ENCODE measurements at regions not wholly inside any gene's neighbourhood (a gene's known extent, or its start where the extent isn't known, plus 50 kb on each side); places are given as distances from the start of the nearest gene placed in this dataset.

DNA sequence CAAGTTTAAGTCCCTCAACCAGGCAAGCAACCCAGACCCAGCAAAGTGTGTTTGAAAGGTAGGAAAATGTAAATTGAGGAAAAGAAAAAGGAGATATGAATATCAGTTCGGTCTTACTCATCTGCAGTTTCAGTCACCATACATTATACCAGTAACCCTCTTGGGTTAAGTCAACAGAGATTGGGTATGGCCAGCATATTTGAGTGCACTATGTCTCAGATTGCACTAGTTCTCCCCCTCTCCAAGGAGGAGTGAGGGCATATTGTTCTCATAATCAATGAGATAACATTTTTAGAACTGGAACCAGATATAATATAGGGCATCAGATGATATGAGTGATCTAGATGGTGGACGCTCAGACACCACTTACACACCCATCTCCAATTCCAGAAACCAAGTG, 141.5 kb downstream of the COPS8 start:
- TF ChIP-seq, protein P1, sequence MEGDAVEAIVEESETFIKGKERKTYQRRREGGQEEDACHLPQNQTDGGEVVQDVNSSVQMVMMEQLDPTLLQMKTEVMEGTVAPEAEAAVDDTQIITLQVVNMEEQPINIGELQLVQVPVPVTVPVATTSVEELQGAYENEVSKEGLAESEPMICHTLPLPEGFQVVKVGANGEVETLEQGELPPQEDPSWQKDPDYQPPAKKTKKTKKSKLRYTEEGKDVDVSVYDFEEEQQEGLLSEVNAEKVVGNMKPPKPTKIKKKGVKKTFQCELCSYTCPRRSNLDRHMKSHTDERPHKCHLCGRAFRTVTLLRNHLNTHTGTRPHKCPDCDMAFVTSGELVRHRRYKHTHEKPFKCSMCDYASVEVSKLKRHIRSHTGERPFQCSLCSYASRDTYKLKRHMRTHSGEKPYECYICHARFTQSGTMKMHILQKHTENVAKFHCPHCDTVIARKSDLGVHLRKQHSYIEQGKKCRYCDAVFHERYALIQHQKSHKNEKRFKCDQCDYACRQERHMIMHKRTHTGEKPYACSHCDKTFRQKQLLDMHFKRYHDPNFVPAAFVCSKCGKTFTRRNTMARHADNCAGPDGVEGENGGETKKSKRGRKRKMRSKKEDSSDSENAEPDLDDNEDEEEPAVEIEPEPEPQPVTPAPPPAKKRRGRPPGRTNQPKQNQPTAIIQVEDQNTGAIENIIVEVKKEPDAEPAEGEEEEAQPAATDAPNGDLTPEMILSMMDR (IDR thresholded peaks at IDR 0.05): no peak
- TF ChIP-seq POLR2A (IDR thresholded peaks at IDR 0.05): no peak
- DNase-seq: no peak
- Histone ChIP-seq H3K27me3 (peaks cover 0 to 4% (median 0%) of the 10 kb centered on the region in 4 donors), H3K4me1 (peaks cover 0 to 15% (median 0%) of the 10 kb centered on the region in 3 donors), H3K36me3 (no peaks in the 10 kb centered on the region), H3K27ac (no peak overlapping the region), H3K4me3 (no peak overlapping the region), H3K9me3 (no peaks in the 10 kb centered on the region)
- 77 to 81% methylated on average over 2 of the region's 2 CpGs for WGBS, 2 donors
- intact Hi-C loops (cut with DNase I): no loop called here

DNA sequence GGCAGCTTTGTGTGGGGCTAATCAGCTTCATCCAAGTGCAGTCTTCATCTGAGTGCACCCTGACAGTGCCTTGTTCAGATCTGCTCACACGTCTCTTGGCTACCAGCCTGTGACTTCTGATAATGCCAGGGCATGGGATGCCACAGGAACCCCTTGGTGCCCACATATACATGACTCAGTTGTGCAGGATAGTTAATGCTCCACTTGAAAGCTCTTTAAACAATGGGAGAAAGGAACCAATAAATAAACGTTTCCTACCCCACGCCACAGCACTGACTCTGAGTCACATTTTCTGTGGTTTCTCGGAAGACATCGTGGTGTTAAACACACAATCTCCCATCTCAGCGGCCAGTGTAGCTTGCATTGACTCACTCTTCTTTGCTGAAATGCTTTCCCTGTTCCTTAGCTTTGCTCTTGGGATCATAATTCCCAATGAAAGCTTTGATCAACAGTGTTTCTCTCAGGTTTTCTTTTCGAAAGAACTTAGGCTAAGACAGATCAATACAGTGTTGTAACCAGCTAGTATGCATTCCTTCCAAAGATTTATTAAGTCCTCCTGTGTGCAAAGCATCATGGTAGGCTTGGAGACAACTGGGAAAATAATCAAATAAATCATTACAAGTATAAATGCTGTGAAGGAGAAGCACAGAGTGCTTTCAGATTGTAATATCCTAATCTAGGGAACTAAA, 142.0 kb downstream of the COPS8 start:
- H3K27me3 ChIP-seq: peaks cover 0 to 4% (median 0%) of the 10 kb centered on the region in 4 donors
- no peaks in the 10 kb centered on the region for H3K36me3 ChIP-seq
- intact Hi-C loops (cut with DNase I): no loop called here
- H3K9me3 ChIP-seq: no peaks in the 10 kb centered on the region
- 24 to 36% methylated on average over 7 of the region's 7 CpGs for WGBS, 2 donors
- no peak overlapping the region for H3K4me3 ChIP-seq
- H3K4me1 ChIP-seq: peaks cover 0 to 9% (median 0%) of the 10 kb centered on the region in 3 donors
- TF ChIP-seq POLR2A (IDR thresholded peaks at IDR 0.05): no peak
- TF ChIP-seq, protein P1 (IDR thresholded peaks at IDR 0.05): no peak
- H3K27ac ChIP-seq: no peak overlapping the region
- no peak for DNase-seq

DNA sequence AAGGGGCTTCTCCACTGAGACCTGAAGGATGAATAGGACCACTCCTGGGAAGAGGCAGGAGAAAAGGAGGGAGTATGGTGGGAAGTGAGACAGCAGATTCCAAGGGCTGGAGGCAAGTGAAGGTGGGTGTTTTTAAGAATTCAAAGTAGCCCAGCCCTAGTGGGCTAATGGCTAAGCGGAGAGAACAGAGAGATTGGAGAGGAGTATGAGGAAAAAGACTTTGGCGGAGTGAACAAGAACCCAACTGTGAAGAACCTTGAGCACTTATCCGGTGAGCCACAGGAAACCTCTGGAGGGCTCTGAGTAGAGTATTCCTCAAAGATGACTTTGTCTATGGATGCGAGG, 142.6 kb downstream of the COPS8 start:
- H3K36me3 ChIP-seq: no peaks in the 10 kb centered on the region
- no peak for DNase-seq
- no peak overlapping the region for H3K4me3 ChIP-seq
- TF ChIP-seq, protein P1 (IDR thresholded peaks at IDR 0.05): no peak
- TF ChIP-seq POLR2A (IDR thresholded peaks at IDR 0.05): no peak
- peaks cover 0 to 4% (median 0%) of the 10 kb centered on the region in 4 donors for H3K27me3 ChIP-seq
- WGBS, 2 donors: 91 to 92% methylated on average over 4 of the region's 4 CpGs
- H3K27ac ChIP-seq: no peak overlapping the region
- peaks cover 0 to 6% (median 0%) of the 10 kb centered on the region in 3 donors for H3K4me1 ChIP-seq
- intact Hi-C loops (cut with DNase I): no loop called here
- H3K9me3 ChIP-seq: no peaks in the 10 kb centered on the region

GRCh38 chr2:237229905-237230304, 144.2 kb downstream of the COPS8 start:
- Histone ChIP-seq H3K4me3 (no peak overlapping the region), H3K9me3 (no peaks in the 10 kb centered on the region), H3K27ac (no peak overlapping the region), H3K27me3 (peaks cover 0 to 4% (median 0%) of the 10 kb centered on the region in 4 donors), H3K36me3 (no peaks in the 10 kb centered on the region), H3K4me1 (peaks cover 0 to 12% (median 0%) of the 10 kb centered on the region in 3 donors)
- no peak for DNase-seq
- intact Hi-C loops (cut with DNase I): no loop called here
- TF ChIP-seq, protein P1 (IDR thresholded peaks at IDR 0.05): no peak
- no peak for TF ChIP-seq POLR2A (IDR thresholded peaks at IDR 0.05)
- WGBS, 2 donors: 60 to 100% methylated on average over 2 of the region's 2 CpGs

GRCh38 chr2:237230355-237230754, 144.7 kb downstream of the COPS8 start:
- TF ChIP-seq, protein P1 (IDR thresholded peaks at IDR 0.05): no peak
- no peak for TF ChIP-seq POLR2A (IDR thresholded peaks at IDR 0.05)
- Histone ChIP-seq H3K27ac (no peak overlapping the region), H3K27me3 (peaks cover 0 to 4% (median 0%) of the 10 kb centered on the region in 4 donors), H3K9me3 (no peaks in the 10 kb centered on the region), H3K36me3 (no peaks in the 10 kb centered on the region), H3K4me3 (no peak overlapping the region), H3K4me1 (peaks cover 0 to 17% (median 3%) of the 10 kb centered on the region in 3 donors)
- 83 to 87% methylated on average over 3 of the region's 3 CpGs for WGBS, 2 donors
- DNase-seq: no peak
- intact Hi-C loops (cut with DNase I): no loop called here

Data from esophagus squamous epithelium (tissue), 5 donors.